ENCODE measurements at regions not wholly inside any gene's neighbourhood (a gene's known extent, or its start where the extent isn't known, plus 50 kb on each side); places are given as distances from the start of the nearest gene placed in this dataset.

DNA sequence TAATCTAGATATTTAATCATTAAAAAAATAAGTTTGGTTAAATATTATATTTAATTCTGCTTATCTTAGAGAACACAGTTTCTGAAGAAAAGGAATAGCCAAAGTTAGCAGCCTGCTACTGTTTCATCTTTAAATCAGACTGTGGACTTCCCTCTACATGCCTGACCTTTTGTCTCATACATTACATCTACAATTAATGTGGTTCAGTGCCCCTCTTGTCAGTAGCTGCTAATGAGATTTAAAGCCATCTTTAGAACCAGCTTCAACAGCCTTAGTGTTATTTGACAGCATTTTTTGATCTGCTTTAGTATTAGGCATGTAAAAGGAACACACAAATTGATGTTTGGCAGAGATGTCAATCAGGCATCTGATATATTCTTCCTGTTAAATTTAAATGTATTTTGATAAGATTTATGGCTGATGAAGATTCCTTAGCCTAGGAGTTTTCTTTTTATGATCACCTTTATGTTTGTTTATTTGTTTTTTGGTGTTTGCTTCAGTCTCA lies 1925.8 kb upstream of the PRR20A start:
- CTCF ChIA-PET, result no interaction called here
- no peak overlapping the region for H3K4me3 ChIP-seq (ENCODE audit: low read depth, low read length, poor library complexity, severe bottlenecking)
- no peaks in the 10 kb centered on the region for H3K4me1 ChIP-seq (ENCODE audit: insufficient read depth, low read length, poor library complexity, severe bottlenecking)
- H3K27ac ChIP-seq (ENCODE audit: low read depth, low read length, poor library complexity, severe bottlenecking), result no peak overlapping the region
- intact Hi-C loops (cut with micrococcal nuclease; ENCODE audit: unreplicated experiment), result no loop called here
- BruUV-seq (replicated peaks), result no TSS peak
- TF ChIP-seq EZH2 (IDR thresholded peaks at IDR 0.05; ENCODE audit: borderline replicate concordance, low read depth, low read length, poor library complexity, severe bottlenecking), result no peak
- TF ChIP-seq, protein P1, sequence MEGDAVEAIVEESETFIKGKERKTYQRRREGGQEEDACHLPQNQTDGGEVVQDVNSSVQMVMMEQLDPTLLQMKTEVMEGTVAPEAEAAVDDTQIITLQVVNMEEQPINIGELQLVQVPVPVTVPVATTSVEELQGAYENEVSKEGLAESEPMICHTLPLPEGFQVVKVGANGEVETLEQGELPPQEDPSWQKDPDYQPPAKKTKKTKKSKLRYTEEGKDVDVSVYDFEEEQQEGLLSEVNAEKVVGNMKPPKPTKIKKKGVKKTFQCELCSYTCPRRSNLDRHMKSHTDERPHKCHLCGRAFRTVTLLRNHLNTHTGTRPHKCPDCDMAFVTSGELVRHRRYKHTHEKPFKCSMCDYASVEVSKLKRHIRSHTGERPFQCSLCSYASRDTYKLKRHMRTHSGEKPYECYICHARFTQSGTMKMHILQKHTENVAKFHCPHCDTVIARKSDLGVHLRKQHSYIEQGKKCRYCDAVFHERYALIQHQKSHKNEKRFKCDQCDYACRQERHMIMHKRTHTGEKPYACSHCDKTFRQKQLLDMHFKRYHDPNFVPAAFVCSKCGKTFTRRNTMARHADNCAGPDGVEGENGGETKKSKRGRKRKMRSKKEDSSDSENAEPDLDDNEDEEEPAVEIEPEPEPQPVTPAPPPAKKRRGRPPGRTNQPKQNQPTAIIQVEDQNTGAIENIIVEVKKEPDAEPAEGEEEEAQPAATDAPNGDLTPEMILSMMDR (conservative IDR thresholded peaks at IDR 0.05; ENCODE audit: low read depth, low read length), result no peak
- H3K9me3 ChIP-seq (ENCODE audit: low read depth, low read length, poor library complexity, severe bottlenecking), result no peaks in the 10 kb centered on the region
- no peaks in the 10 kb centered on the region for H3K27me3 ChIP-seq (replicated peaks; ENCODE audit: insufficient read depth, low read depth, low read length, poor library complexity)
- no peak for DNase-seq (ENCODE audit: low spot score)
- H3K36me3 ChIP-seq (ENCODE audit: insufficient read depth, low read length, poor library complexity, severe bottlenecking), result no peaks in the 10 kb centered on the region
- POLR2A ChIA-PET (ENCODE audit: low non-redundant PET), result no interaction called here

DNA sequence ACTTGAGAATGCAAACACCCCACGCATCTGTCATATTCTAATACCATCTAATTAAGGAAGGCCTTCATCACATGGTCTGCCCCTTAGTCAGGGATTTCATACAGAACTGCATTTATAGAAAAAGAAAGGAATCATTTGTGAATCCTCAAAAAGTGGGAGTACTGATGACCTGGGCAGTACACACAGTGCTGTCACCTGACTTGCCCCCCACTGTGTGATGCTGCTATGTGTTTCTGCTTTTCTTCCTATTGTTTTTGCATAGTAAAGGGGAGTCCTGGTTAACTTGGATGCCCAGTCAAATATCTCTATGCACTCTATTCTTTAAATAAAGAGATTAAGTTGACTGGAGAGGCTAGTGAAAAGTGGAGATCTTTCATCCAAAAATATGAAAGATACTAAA lies 1921.2 kb upstream of the PRR20A start:
- Histone ChIP-seq H3K4me1 (ENCODE audit: insufficient read depth, low read length, poor library complexity, severe bottlenecking) (no peaks in the 10 kb centered on the region), H3K9me3 (ENCODE audit: low read depth, low read length, poor library complexity, severe bottlenecking) (no peaks in the 10 kb centered on the region), H3K4me3 (ENCODE audit: low read depth, low read length, poor library complexity, severe bottlenecking) (no peak overlapping the region), H3K27ac (ENCODE audit: low read depth, low read length, poor library complexity, severe bottlenecking) (no peak overlapping the region), H3K36me3 (ENCODE audit: insufficient read depth, low read length, poor library complexity, severe bottlenecking) (no peaks in the 10 kb centered on the region), H3K27me3 (replicated peaks; ENCODE audit: insufficient read depth, low read depth, low read length, poor library complexity) (no peaks in the 10 kb centered on the region)
- DNase-seq (ENCODE audit: low spot score), result no peak
- BruUV-seq (replicated peaks), result no TSS peak
- intact Hi-C loops (cut with micrococcal nuclease; ENCODE audit: unreplicated experiment), result no loop called here
- ChIA-PET CTCF (no interaction called here), POLR2A (ENCODE audit: low non-redundant PET) (no interaction called here)
- TF ChIP-seq, protein P1 (conservative IDR thresholded peaks at IDR 0.05; ENCODE audit: low read depth, low read length), result no peak

DNA sequence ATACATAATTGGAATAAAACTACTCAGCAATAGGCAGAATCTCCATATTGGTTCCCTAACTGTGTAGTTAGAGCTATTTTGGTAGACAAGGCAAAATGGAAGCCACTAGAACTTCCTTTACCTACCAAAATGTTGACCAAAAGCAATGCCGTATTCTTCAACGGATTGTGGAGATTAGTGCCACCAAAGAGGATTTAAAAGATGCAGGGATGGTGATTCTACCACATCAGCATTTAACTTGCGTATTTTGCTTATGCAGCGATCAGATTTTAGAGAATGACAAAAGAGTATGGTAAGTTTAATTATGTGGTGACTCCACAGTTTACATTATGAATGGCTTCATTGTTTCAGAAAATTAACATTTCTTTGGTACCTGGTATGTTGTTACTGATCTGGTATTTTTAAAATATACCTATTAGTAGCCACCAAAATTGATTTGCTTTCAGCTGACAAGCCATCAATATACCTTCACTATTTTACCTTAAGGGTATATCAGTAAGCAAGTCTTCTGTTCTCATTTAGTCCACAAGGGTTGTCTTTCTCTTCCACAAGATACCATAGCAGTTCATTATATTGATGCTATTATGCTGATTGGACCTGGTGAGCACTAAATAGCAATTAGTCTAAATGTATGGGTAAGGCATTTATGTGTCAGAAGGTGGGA lies 1910.7 kb upstream of the PRR20A start:
- Histone ChIP-seq H3K36me3 (ENCODE audit: insufficient read depth, low read length, poor library complexity, severe bottlenecking) (no peaks in the 10 kb centered on the region), H3K27me3 (replicated peaks; ENCODE audit: insufficient read depth, low read depth, low read length, poor library complexity) (no peaks in the 10 kb centered on the region), H3K4me3 (ENCODE audit: low read depth, low read length, poor library complexity, severe bottlenecking) (no peak overlapping the region), H3K4me1 (ENCODE audit: insufficient read depth, low read length, poor library complexity, severe bottlenecking) (no peaks in the 10 kb centered on the region), H3K9me3 (ENCODE audit: low read depth, low read length, poor library complexity, severe bottlenecking) (no peaks in the 10 kb centered on the region), H3K27ac (ENCODE audit: low read depth, low read length, poor library complexity, severe bottlenecking) (no peak overlapping the region)
- no TSS peak for BruUV-seq (replicated peaks)
- no peak for DNase-seq (ENCODE audit: low spot score)
- TF ChIP-seq EZH2 (IDR thresholded peaks at IDR 0.05; ENCODE audit: borderline replicate concordance, low read depth, low read length, poor library complexity, severe bottlenecking), result no peak
- TF ChIP-seq, protein P1 (conservative IDR thresholded peaks at IDR 0.05; ENCODE audit: low read depth, low read length), result no peak
- ChIA-PET POLR2A (ENCODE audit: low non-redundant PET) (no interaction called here), CTCF (no interaction called here)
- intact Hi-C loops (cut with micrococcal nuclease; ENCODE audit: unreplicated experiment), result no loop called here
